Right lobe of liver (tissue), 6 donors: ENCODE measurements at regions not wholly inside any gene's neighbourhood (a gene's known extent, or its start where the extent isn't known, plus 50 kb on each side); places are given as distances from the start of the nearest gene placed in this dataset.

Experiments
- ATAC-seq, 4 donors: fragments of 200-7000 bp; cut with Tn5 transposase; one replicate each; pipeline ENCODE4 v1.9.1; 2020; ENCODE audit warnings: mild to moderate bottlenecking in 4 of 4, moderate library complexity in 4 of 4
- DNase-seq, 3 donors: peaks; one replicate each; pipeline ENCODE4 v3.0.0-alpha.2; 2020
- H3K27ac ChIP-seq, 3 donors: fragments of 200-600 bp; one replicate each; pipeline ENCODE4 v1.8.0; 2022
- H3K27me3 ChIP-seq, 2 donors: fragments of 200-600 bp; one replicate each; pipeline ENCODE4 v1.8.0; 2022
- H3K36me3 ChIP-seq, 4 donors: fragments of 200-600 bp; sonication (generic) in 1 of 4; one replicate each; pipeline versions ENCODE4 v1.5.1 to v1.8.0; 2017 to 2022; ENCODE audit warnings: control low read depth in 1 of 4
- H3K4me1 ChIP-seq, 4 donors: fragments of 200-600 bp; sonication (generic) in 1 of 4; one replicate each; pipeline versions ENCODE4 v1.5.1 to v1.8.0; 2017 to 2022; ENCODE audit warnings: control low read depth in 1 of 4
- H3K4me3 ChIP-seq, 3 donors: fragments of 200-600 bp; one replicate each; pipeline ENCODE4 v1.8.0; 2022
- H3K9me3 ChIP-seq, 4 donors: fragments of 200-600 bp; sonication (generic) in 1 of 4; one replicate each; pipeline versions ENCODE4 v1.5.1 to v1.8.0; 2017 to 2022; ENCODE audit warnings: control low read depth in 1 of 4
- POLR2A ChIP-seq: fragments of 450-650 bp; IDR thresholded peaks from one replicate; pipeline ENCODE4 v1.6.1; 2017; ENCODE audit warnings: antibody characterized with exemption, mild to moderate bottlenecking
- WGBS: methylation state at CpG from one replicate; pipeline ENCODE4 v1.1.6; 2018; ENCODE audit warnings: low coverage, low lambda C conversion rate; ENCODE audit not compliant: insufficient coverage; ENCODE audit errors: missing lambda C conversion rate; 5-methylcytosine and 5-hydroxymethylcytosine counted together
- intact Hi-C, 2 donors: fragments of 100-400 bp; cut with DNase I; formaldehyde crosslinking; loops; one replicate each; pipeline versions ENCODE4 v1.11.2 to v1.14.1; 2022
- TF ChIP-seq, protein P1 (sequence below), 4 donors: fragments of 200-600 bp in 3 of 4; fragments of 450-650 bp in 1 of 4; IDR thresholded peaks; one replicate each; pipeline versions ENCODE4 v1.5.1 to v1.8.0; 2016 to 2022; ENCODE audit warnings: antibody characterized with exemption in 4 of 4, mild to moderate bottlenecking in 2 of 4
- donor health status: DM: no; HTN: yes; CAD: no.
- donor health status: DM: no; HTN: no; CAD: no.
- donor health status: DM: no; HTN: no; CAD: no.
- donor health status: DM: no; HTN: yes; CAD: no.
- donor health status: DM: no; HTN: yes; CAD: no.

DNA sequence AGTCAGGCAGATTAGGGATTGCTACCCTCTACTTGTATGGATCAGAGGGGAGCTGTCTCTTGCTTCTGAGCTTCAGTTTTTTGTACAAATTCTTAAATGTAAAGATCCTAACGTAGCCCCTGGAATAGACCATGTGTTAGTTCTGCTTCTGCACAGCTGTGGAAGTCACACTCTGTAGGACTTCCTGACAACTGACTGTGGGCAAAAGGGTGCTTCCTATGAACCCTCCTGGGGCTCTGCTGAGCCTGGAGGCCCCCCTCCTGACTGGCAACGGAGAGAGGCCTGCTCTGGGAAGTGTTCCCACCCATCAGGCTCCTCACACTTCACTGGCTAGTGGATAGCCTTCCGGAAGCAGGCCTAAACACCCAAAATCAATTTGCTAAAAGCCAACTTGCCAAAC lies 131.0 kb downstream of the RPLP1 start:
- H3K27me3 ChIP-seq, result no peaks in the 10 kb centered on the region
- H3K9me3 ChIP-seq, result no peaks in the 10 kb centered on the region
- 38% methylated on average over 2 of the region's 3 CpGs for WGBS
- peaks cover 0 to 24% (median 11%) of the 10 kb centered on the region in 4 donors for H3K4me1 ChIP-seq
- H3K4me3 ChIP-seq, result no peak overlapping the region
- intact Hi-C loops, result no loop called here
- no peaks in the 10 kb centered on the region for H3K36me3 ChIP-seq
- ATAC-seq, result no peak
- H3K27ac ChIP-seq, result no peak overlapping the region
- DNase-seq, result no peak
- TF ChIP-seq, protein P1, sequence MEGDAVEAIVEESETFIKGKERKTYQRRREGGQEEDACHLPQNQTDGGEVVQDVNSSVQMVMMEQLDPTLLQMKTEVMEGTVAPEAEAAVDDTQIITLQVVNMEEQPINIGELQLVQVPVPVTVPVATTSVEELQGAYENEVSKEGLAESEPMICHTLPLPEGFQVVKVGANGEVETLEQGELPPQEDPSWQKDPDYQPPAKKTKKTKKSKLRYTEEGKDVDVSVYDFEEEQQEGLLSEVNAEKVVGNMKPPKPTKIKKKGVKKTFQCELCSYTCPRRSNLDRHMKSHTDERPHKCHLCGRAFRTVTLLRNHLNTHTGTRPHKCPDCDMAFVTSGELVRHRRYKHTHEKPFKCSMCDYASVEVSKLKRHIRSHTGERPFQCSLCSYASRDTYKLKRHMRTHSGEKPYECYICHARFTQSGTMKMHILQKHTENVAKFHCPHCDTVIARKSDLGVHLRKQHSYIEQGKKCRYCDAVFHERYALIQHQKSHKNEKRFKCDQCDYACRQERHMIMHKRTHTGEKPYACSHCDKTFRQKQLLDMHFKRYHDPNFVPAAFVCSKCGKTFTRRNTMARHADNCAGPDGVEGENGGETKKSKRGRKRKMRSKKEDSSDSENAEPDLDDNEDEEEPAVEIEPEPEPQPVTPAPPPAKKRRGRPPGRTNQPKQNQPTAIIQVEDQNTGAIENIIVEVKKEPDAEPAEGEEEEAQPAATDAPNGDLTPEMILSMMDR (IDR thresholded peaks at IDR 0.05), result no peak
- TF ChIP-seq POLR2A, result no peak

DNA sequence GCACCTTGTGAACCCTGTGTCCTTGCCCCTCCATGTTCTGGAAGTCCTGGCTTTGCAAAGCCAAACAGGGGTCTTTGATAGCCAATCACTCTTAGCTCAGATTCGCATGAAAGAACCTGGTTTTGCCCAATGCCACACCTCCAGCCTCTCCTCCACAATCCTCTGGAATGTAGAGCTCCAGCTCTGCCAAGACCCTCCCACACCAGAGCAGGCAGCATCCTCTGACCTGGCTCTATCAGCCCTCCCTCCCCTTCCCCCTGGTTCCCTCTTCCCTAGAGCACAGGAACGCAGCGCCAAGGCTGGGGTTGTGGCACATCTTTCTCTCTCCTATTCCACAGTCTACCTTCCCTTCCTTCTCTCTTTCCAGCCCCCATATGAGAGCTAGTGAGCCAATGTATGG lies 133.3 kb downstream of the RPLP1 start:
- WGBS, result 83% methylated on average over 2 of the region's 3 CpGs
- TF ChIP-seq, protein P1 (IDR thresholded peaks at IDR 0.05), result no peak
- TF ChIP-seq POLR2A, result no peak
- DNase-seq (no peak), ATAC-seq (no peak)
- Histone ChIP-seq H3K4me3 (no peak overlapping the region), H3K27me3 (no peaks in the 10 kb centered on the region), H3K27ac (no peak overlapping the region), H3K36me3 (no peaks in the 10 kb centered on the region), H3K4me1 (peaks cover 0 to under 1% (median 0%) of the 10 kb centered on the region in 4 donors), H3K9me3 (no peaks in the 10 kb centered on the region)
- intact Hi-C loops, result no loop called here

DNA sequence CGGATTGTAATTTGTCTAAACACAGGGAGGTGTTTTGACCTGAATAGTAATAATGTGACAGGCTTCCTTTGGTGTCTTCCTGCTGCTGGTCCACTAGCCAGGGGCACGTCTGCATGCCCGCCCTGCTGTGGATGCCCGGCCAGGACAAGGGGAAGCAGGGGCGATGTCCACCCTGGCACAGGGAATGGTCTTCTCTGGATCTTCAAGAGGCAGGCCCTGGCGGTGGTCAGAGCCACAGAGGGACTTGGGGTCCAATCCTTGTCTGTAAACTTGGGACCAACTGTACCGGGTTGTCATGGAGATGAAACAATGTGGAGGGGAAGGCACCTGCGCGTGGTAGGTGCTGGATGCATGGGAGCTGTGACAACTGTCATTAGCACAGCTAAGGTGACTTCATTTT lies 134.1 kb downstream of the RPLP1 start:
- WGBS, result no CpG with 5 or more reads among the region's 9 CpGs

DNA sequence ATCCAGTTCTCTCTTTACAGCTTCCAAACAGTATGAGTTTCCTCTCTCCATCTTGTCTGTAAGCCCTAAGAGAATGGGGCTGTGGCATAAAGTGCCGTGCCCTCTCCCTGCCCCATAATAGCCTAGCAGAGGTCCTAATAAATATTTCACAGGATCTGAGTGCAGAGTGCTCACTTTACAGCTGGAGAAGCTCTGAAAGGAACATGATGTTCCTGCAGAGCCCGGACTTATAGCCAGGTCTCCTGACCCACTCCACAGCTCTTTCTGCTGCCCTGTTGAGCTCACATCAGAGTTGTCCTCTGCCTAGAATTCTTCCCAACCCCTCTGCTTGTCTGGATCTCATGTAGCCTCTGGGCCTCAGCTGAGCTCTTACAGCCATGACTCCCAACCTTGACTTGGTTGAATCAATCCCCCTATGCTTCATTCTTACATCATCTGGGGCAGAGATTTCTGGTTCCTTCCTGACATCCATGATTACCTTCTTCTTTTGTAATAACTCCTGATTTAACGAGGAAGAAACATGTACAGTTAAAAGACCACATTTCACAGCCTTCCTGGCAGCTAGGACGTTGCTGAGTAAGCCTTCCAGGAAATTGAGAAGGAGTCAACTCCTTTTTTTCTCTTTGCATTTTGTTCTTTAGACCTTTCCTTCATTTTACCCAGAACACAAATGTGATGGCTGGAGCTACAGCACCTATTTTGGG lies 135.3 kb downstream of the RPLP1 start:
- Histone ChIP-seq H3K36me3 (no peaks in the 10 kb centered on the region), H3K27ac (no peak overlapping the region), H3K4me1 (peaks cover 0 to 11% (median 0%) of the 10 kb centered on the region in 4 donors), H3K27me3 (no peaks in the 10 kb centered on the region), H3K9me3 (no peaks in the 10 kb centered on the region), H3K4me3 (no peak overlapping the region)
- DNase-seq, result no peak
- 31% methylated on average over 2 of the region's 4 CpGs for WGBS
- TF ChIP-seq, protein P1 (IDR thresholded peaks at IDR 0.05), result no peak
- TF ChIP-seq POLR2A, result no peak
- intact Hi-C loops, result no loop called here
- ATAC-seq, result no peak

More for the DNA sequence above, 134.1 kb downstream of the RPLP1 start:
- intact Hi-C loops, result no loop called here
- no peak for TF ChIP-seq POLR2A
- TF ChIP-seq, protein P1 (IDR thresholded peaks at IDR 0.05), result no peak
- DNase-seq (no peak), ATAC-seq (no peak)
- no peak overlapping the region for H3K27ac ChIP-seq
- no peaks in the 10 kb centered on the region for H3K9me3 ChIP-seq
- no peaks in the 10 kb centered on the region for H3K27me3 ChIP-seq
- H3K36me3 ChIP-seq, result no peaks in the 10 kb centered on the region
- peaks cover 0 to 3% (median 0%) of the 10 kb centered on the region in 4 donors for H3K4me1 ChIP-seq
- H3K4me3 ChIP-seq, result no peak overlapping the region
